GM10266 (cell line): ENCODE measurements at regions not wholly inside any gene's neighbourhood (a gene's known extent, or its start where the extent isn't known, plus 50 kb on each side); places are given as distances from the start of the nearest gene placed in this dataset.

Source experiments
- DNase-seq: peaks from one replicate; pipeline ENCODE4 v3.0.0; 2012; ENCODE audit errors: extremely low spot score
- CTCF ChIP-seq: IDR thresholded peaks from 2 replicates; pipeline ENCODE4 v1.5.1; 2012; ENCODE audit warnings: mild to moderate bottlenecking, low read depth; ENCODE audit not compliant: control insufficient read depth, insufficient read depth; ENCODE audit errors: missing control alignments

- peak; percentile 41 for DNase-seq
- no peak for TF ChIP-seq CTCF
Observed at GRCh38 chr12:46430340-46430948, 57.9 kb upstream of the SLC38A2 start.
